DMS53 treated with DMSO at 0.1 percent for 48 hours (cell line): ENCODE measurements at regions not wholly inside any gene's neighbourhood (a gene's known extent, or its start where the extent isn't known, plus 50 kb on each side); places are given as distances from the start of the nearest gene placed in this dataset.
"Not testable (repeated sequence)": the region's sequence is repeated elsewhere in the genome, so short reads cannot be mapped to it uniquely, and the experiment has no call there.

ENCODE experiments used
- DNase-seq: peaks from one replicate; lab custom pipeline; 2025; ENCODE audit not compliant: unreplicated experiment; lab: John Stamatoyannopoulos, UW

DNA sequence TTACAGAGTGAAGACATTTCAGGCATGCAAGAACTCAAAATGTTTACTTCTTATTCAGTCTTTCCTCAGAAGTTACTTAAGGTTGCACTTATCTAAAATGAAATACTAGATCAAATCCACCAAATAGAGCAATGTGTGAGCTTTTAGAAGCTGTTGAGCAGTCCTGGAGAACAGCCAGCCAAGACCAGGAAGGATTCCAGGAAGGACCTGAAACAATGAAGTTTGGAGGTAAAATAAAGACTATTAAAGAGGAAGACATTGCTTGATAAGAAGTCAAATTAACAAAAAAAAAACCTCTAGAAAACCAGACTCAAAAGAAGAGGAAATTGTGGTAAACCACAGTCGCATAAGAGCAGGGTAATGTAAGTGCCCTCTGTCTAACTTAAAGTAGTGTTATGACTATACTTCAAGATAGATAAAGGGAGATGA, 156.2 kb upstream of the S1PR3 start:
- DNase-seq, result no peak

DNA sequence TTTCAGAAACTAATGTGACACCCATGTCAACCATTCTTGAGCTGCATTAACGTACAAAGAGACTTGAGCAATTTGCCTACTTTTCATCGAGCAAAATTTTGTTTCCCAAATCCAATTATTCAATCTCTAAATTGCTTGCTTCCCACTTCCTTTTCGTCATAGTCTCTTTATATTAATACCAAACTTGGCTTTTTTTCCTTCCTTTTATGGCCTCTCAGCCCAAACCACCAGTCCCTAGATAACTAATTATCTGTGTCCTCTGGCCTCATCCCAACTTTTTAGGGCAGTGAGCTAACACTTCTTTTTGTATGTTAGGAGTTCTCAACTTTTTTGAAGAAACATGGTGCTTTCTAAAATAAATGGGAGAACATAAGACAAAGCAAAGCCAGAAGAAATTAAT, 155.5 kb upstream of the S1PR3 start:
- no peak for DNase-seq

DNA sequence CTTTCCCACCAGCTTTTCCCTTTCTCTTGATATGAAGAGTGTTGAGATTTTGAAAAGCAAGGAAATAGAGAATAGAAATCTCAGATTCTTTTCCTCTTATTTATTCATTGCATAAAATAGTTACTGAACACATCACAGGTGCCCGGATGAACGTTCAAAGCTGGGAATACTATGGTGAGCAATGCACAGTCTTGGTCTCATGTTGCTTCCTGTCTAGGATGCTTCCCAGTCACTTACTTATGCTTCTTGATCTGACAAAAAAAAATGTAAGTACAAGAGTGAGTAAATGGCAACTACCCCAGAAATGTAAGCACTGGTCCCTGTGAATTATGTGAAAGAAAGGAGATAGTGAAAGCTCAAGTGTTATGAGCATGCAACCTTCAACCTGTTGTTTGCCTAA, 153.5 kb upstream of the S1PR3 start:
- no peak for DNase-seq

DNA sequence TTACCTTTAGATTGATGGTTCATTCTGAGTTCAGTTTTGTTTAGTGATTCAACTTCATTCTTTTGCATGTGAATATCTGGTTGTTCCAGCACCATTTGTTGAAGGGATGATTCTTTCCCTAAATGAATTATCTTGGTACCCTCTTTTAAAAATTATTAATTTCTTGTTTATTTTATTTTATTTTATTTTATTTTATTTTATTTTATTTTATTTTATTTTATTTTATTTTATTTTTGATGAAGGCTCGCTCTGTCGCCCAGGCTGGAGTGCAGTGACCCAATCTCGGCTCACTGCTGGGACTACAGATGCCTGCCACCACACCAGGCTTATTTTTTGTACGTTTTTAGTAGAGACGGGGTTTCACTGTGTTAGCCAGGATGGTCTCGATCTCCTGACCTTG, 141.4 kb upstream of the S1PR3 start:
- DNase-seq, result not testable (repeated sequence)

- DNase-seq, result no peak
These were observed 138.5 kb upstream of the S1PR3 start for GRCh38 chr9:88852794-88853193.

DNA sequence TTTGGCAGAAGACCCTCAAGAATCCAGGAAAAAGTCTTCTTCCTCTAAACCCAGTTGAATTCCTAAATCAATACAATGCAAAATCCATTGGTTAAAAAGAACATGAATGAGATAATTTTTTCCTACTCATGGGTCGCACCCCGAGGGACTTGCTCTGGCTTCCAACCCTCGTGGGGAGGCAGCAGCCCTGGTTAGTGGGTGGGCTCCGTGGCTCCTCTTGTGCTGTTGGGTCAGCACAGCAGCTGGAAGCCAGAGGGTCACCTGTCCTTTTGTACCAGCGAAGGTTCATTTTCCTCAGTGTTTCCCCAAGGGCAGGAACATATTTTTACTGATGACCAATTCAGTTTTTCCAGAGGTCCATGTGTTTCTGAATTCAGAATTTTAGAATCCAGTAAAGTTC, 120.6 kb upstream of the S1PR3 start:
- no peak for DNase-seq

DNA sequence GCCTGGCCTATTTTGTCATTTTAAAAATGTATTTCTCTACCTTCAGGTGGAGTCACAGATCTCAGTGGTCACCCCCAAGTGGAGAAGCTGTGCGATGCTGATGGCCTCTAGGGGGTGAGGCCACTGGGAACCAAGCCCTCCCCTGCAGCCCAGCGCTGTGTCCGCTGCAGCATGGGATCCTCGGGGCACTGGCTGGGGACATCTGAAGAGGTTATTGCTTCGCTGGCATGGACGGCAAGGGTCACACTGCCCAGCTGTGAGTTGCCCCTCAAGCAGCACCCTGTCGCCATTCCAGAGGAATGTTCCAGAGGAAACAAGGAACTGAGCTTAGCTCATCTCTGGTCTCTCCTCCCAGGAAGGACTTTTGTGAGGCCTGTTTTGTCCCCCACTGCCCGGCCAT, 119.6 kb upstream of the S1PR3 start:
- DNase-seq, result no peak

GRCh38 chr9:88872192-88872946, 118.9 kb upstream of the S1PR3 start:
- DNase-seq, result no peak

DNA sequence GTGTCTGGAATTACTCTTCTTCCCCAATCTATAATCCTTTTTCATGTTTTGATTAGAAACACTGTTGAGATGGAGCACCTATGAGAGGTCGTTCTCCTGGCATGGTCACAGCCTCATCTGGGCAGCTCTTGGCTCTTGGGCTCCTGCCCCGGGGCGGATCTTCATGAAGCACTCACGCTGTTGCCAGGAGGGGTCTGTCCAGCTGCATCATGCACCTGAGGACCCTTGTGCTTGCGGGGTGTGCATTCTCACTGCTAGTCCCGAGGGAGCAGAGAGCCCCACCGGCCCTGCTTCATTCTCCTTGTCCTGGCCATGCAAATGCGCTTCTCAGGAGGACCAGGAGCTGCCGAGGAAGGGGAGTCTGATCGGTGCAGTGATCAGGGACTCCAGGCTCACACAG, 117.6 kb upstream of the S1PR3 start:
- DNase-seq, result no peak

- no peak for DNase-seq
These were observed 116.9 kb upstream of the S1PR3 start for GRCh38 chr9:88874391-88874790.

GRCh38 chr9:88875400-88876120, 115.7 kb upstream of the S1PR3 start:
- no peak for DNase-seq

DNA sequence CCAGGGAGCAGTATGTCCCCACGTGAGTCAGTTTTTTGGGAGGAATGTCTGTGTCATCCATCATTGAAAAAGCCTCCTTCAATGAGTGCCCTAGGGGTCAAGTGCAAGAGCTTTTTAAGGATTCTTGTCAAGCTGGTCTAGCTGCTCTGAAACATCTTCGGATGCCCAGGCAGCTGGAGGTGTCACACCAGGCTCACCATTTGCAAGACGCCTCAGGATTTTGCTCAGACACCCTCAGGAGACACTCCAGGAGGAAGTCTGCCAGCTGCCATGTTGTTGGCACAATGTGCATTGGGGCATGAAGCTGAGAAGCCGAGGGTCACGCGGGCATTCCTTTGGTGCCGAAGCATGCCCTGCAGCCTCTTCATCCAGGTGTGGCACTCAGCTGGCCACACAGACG, 111.1 kb upstream of the S1PR3 start:
- no peak for DNase-seq

- not testable (repeated sequence) for DNase-seq
These were observed 107.0 kb upstream of the S1PR3 start for GRCh38 chr9:88884291-88884690.

DNA sequence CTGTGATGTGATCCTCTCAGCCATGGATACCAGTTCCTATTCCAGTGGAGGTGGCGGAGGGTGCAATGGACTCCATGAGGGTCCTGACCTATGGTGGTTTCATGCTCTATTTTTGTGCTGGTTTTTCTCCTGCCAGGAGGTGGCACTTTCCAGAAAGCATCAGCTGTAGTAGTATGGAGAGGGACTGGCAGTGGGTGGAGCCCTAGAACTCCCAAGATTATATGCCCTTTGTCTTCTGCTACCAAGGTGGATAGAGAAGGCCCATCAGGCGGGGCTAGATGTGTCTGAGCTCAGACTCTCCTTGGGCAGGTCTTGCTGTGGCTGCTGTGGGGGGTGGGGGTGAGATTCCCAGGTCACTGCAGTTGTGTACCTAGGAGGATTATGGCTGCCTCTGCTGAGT, 104.5 kb upstream of the S1PR3 start:
- not testable (repeated sequence) for DNase-seq

GRCh38 chr9:88889386-88889785, 101.9 kb upstream of the S1PR3 start:
- no peak for DNase-seq

- no peak for DNase-seq
These were observed 100.7 kb upstream of the S1PR3 start for GRCh38 chr9:88890546-88890945.

GRCh38 chr9:88891040-88891439, 100.2 kb upstream of the S1PR3 start:
- DNase-seq, result no peak

DNA sequence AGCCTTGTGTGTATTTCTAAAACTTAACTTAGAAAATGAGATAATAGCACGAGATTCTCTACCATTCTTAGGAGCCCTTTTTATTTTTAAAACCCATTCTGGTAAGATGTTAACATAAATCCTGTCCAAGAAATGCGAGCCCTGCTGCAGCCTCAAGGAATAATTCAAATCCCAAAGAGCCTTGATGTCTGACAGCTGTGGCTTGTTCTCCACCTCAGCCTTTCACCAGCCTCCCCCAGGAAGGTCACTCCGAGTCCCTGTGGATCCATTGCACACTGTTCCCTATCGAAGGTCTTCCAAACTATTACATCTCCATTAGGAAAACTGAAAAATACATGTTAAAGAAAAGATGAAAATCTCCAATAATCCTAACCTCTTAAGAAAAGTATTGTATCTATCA, 98.5 kb upstream of the S1PR3 start:
- no peak for DNase-seq

- no peak for DNase-seq
These were observed 94.2 kb upstream of the S1PR3 start for GRCh38 chr9:88897081-88897480.

GRCh38 chr9:88898039-88898720, 93.1 kb upstream of the S1PR3 start:
- no peak for DNase-seq

DNA sequence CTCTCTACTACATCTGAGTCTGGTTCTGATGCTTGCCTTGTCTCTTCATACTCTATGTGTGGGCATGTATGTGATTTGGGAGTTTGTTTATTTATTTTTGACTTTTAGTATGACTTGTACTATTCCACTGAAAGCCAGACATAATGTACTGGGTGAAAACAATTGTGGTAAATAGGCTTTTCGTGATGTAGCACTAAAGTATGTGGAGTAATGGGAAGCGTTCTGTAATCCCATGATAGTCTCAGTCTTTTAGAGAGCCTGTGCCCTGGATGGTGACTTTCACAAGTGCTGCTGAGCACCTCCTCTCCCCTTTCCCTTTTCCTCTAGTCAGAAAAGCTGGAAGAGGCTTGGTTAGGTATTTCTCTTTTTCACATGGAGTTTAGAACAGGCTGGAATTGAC, 85.8 kb upstream of the S1PR3 start:
- DNase-seq, result no peak

DNA sequence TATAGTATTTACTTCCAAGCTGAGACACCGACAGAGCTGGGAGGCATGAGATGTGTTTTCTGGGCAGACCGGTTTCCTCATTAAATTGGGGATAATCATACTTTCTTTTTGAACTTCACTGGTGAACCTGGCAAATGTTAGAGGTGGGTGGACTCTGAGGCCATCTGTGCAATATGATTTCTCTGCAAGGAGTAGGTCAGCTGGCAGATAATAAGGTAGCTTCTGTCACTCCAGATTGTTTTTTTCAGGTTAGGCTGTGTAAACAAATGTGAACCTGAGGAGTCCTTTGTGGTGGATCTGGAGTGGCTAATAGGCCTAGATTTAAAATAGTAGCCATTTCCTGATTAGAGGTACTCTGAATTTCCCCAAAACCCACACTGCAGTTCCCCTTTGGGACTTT, 75.4 kb upstream of the S1PR3 start:
- no peak for DNase-seq
